Gastroesophageal sphincter (tissue), 4 donors: ENCODE measurements at regions not wholly inside any gene's neighbourhood (a gene's known extent, or its start where the extent isn't known, plus 50 kb on each side); places are given as distances from the start of the nearest gene placed in this dataset.

Experiments used
- ATAC-seq: fragments of 150-250 bp; one replicate; pipeline ENCODE4 v1.9.1; 2016; ENCODE audit warnings: mild to moderate bottlenecking, moderate library complexity
- H3K27ac ChIP-seq, 4 donors: fragments of 200-600 bp; sonication (generic) in 3 of 4; 1 replicate in 3 of 4; 2 replicates in 1 of 4; pipeline ENCODE4 v1.5.1; 2016 to 2019
- H3K27me3 ChIP-seq: fragments of 200-600 bp; sonication (generic); one replicate; pipeline ENCODE4 v1.5.1; 2019
- H3K36me3 ChIP-seq, 2 donors: fragments of 200-600 bp; sonication (generic); one replicate each; pipeline ENCODE4 v1.5.1; 2019; ENCODE audit warnings: control low read depth in 1 of 2
- H3K4me1 ChIP-seq, 3 donors: fragments of 200-600 bp; sonication (generic); 1 replicate in 2 of 3; 2 replicates in 1 of 3; pipeline ENCODE4 v1.5.1; 2016 to 2019; ENCODE audit warnings: control low read depth in 2 of 3
- H3K4me3 ChIP-seq, 2 donors: fragments of 200-600 bp; sonication (generic); one replicate each; pipeline ENCODE4 v1.5.1; 2019; ENCODE audit warnings: mild to moderate bottlenecking in 1 of 2, moderate library complexity in 1 of 2
- H3K9me3 ChIP-seq, 3 donors: fragments of 200-600 bp; sonication (generic); one replicate each; pipeline ENCODE4 v1.5.1; 2017 to 2019; ENCODE audit warnings: control low read depth in 2 of 3
- CTCF ChIP-seq, 4 experiments: fragments of 200-600 bp in 2 of 4; fragments of 450-650 bp in 2 of 4; sonication (generic) in 1 of 4; IDR thresholded peaks; one replicate each; pipeline ENCODE4 v1.5.1; 2017 to 2019; ENCODE audit warnings: antibody characterized with exemption in 4 of 4, mild to moderate bottlenecking in 2 of 4, moderate library complexity in 2 of 4
- EP300 ChIP-seq: sonication (generic); formaldehyde crosslinking; IDR thresholded peaks from one replicate; pipeline ENCODE4 v1.6.1; 2017; ENCODE audit warnings: antibody characterized with exemption, mild to moderate bottlenecking
- POLR2A ChIP-seq, 2 donors: fragments of 450-650 bp; IDR thresholded peaks; one replicate each; pipeline ENCODE4 v1.6.1; 2017; ENCODE audit warnings: antibody characterized with exemption in 2 of 2, mild to moderate bottlenecking in 2 of 2, moderate library complexity in 1 of 2
- POLR2AphosphoS5 ChIP-seq: sonication (generic); formaldehyde crosslinking; IDR thresholded peaks from one replicate; pipeline ENCODE4 v1.6.1; 2017; ENCODE audit warnings: antibody characterized with exemption
- WGBS, 2 donors: methylation state at CpG; one replicate each; pipeline ENCODE4 v1.1.5; 2018; ENCODE audit warnings: low coverage in 1 of 2; 5-methylcytosine and 5-hydroxymethylcytosine counted together

GRCh38 chr17:31740611-31741082 is 118.4 kb downstream of the COPRS start:
- peak overlapping the region; percentile 20 to 70 (median 66) for H3K27ac ChIP-seq
- WGBS, 2 donors: 12 to 15% methylated on average over 4 of the region's 4 CpGs

GRCh38 chr17:31738996-31739699 is 119.9 kb downstream of the COPRS start:
- H3K9me3 ChIP-seq: no peaks in the 10 kb centered on the region
- peak overlapping the region; percentile 0 to 70 (median 62) for H3K27ac ChIP-seq
- H3K36me3 ChIP-seq: no peaks in the 10 kb centered on the region
- H3K4me1 ChIP-seq: peaks cover 0 to 59% (median 18%) of the 10 kb centered on the region in 3 donors
- H3K4me3 ChIP-seq: no peak overlapping the region
- ATAC-seq: peak; percentile 37
- 69 to 75% methylated on average over 2 of the region's 2 CpGs for WGBS, 2 donors
- TF ChIP-seq CTCF (IDR thresholded peaks at IDR 0.05): no peak
- TF ChIP-seq POLR2AphosphoS5: no peak
- no peak for TF ChIP-seq EP300
- H3K27me3 ChIP-seq: no peaks in the 10 kb centered on the region

More at GRCh38 chr17:31740611-31741082, 118.4 kb downstream of the COPRS start:
- Histone ChIP-seq H3K27me3 (no peaks in the 10 kb centered on the region), H3K36me3 (no peaks in the 10 kb centered on the region), H3K9me3 (no peaks in the 10 kb centered on the region), H3K4me1 (peaks cover 6 to 74% (median 26%) of the 10 kb centered on the region in 3 donors), H3K4me3 (no peak overlapping the region)
- no peak for TF ChIP-seq EP300
- no peak for TF ChIP-seq CTCF (IDR thresholded peaks at IDR 0.05)
- TF ChIP-seq POLR2A (IDR thresholded peaks at IDR 0.05): no peak
- TF ChIP-seq POLR2AphosphoS5: peak; percentile 32
- ATAC-seq: peak; percentile 60

- H3K9me3 ChIP-seq: no peaks in the 10 kb centered on the region
- no peak overlapping the region for H3K4me3 ChIP-seq
- no peaks in the 10 kb centered on the region for H3K36me3 ChIP-seq
- H3K27me3 ChIP-seq: no peaks in the 10 kb centered on the region
- peaks cover 0 to 52% (median 11%) of the 10 kb centered on the region in 3 donors for H3K4me1 ChIP-seq
- TF ChIP-seq POLR2AphosphoS5: no peak
- TF ChIP-seq CTCF (IDR thresholded peaks at IDR 0.05): no peak
- TF ChIP-seq EP300: no peak
- TF ChIP-seq POLR2A (IDR thresholded peaks at IDR 0.05): no peak
- peak overlapping the region in 3 of 4 donors; percentile 55 to 70 (median 70) for H3K27ac ChIP-seq
- no peak for ATAC-seq
These were observed 120.6 kb downstream of the COPRS start for GRCh38 chr17:31738488-31738887.

- TF ChIP-seq POLR2A (IDR thresholded peaks at IDR 0.05): no peak
- TF ChIP-seq CTCF (IDR thresholded peaks at IDR 0.05): no peak
- no peak for TF ChIP-seq EP300
- no peak for TF ChIP-seq POLR2AphosphoS5
- H3K4me1 ChIP-seq: peaks cover 0 to 49% (median 11%) of the 10 kb centered on the region in 3 donors
- H3K36me3 ChIP-seq: no peaks in the 10 kb centered on the region
- no peaks in the 10 kb centered on the region for H3K9me3 ChIP-seq
- H3K27ac ChIP-seq: peak overlapping the region in 3 of 4 donors; percentile 55 to 70 (median 70)
- 73 to 83% methylated on average over 6 to 7 of the region's 8 CpGs for WGBS, 2 donors
- H3K4me3 ChIP-seq: no peak overlapping the region
- no peaks in the 10 kb centered on the region for H3K27me3 ChIP-seq
- ATAC-seq: no peak
These were observed 121.0 kb downstream of the COPRS start for GRCh38 chr17:31738067-31738466.
